WTC11 (cell line): ENCODE measurements at regions not wholly inside any gene's neighbourhood (a gene's known extent, or its start where the extent isn't known, plus 50 kb on each side); places are given as distances from the start of the nearest gene placed in this dataset.
A peak's percentile ranks its signal among the peaks of the same experiment; 100 is the strongest.

Experiments
- ATAC-seq: fragments of 200-7000 bp; cut with Tn5 transposase; 2 replicates; pipeline ENCODE4 v1.10.0; 2021; ENCODE audit warnings: mild to moderate bottlenecking, moderate library complexity
- CTCF ChIA-PET: fragments of 300-600 bp; sonication (Branson Sonifier 250); formaldehyde crosslinking; loops from one replicate; lab custom pipeline; 2021; ENCODE audit warnings: antibody characterized with exemption; lab: Charles Lee
- POLR2A ChIA-PET: fragments of 350-600 bp; sonication (Branson Sonifier 250); formaldehyde crosslinking; loops from one replicate; lab custom pipeline; 2021; ENCODE audit warnings: antibody characterized with exemption; lab: Charles Lee
- DNase-seq: peaks from one replicate; pipeline ENCODE4 v3.0.0; 2021; ENCODE audit warnings: low spot score
- H3K27ac Mint-ChIP-seq: 2 replicates; pipeline ENCODE4 v1.8.0; 2021; ENCODE audit warnings: mixed read lengths
- H3K27me3 Mint-ChIP-seq: 2 replicates; pipeline ENCODE4 v1.8.0; 2021; ENCODE audit warnings: low read depth, mild to moderate bottlenecking, moderate library complexity, mixed read lengths
- H3K36me3 Mint-ChIP-seq: 2 replicates; pipeline ENCODE4 v1.8.0; 2021; ENCODE audit warnings: mixed read lengths
- H3K4me1 Mint-ChIP-seq: 2 replicates; pipeline ENCODE4 v1.8.0; 2022; ENCODE audit warnings: mixed read lengths
- H3K4me3 Mint-ChIP-seq: 2 replicates; pipeline ENCODE4 v1.8.0; 2021; ENCODE audit warnings: mild to moderate bottlenecking, moderate library complexity, mixed read lengths
- H3K9me3 Mint-ChIP-seq: 2 replicates; pipeline ENCODE4 v1.8.0; 2021; ENCODE audit warnings: mixed read lengths
- AFF4 ChIP-seq: sonication (generic); formaldehyde crosslinking; IDR thresholded peaks from 2 replicates; pipeline ENCODE4 v1.8.1; 2023; ENCODE audit warnings: mild to moderate bottlenecking, missing genetic modification reagents, borderline replicate concordance
- CREB1 ChIP-seq: sonication (generic); formaldehyde crosslinking; IDR thresholded peaks from 2 replicates; pipeline ENCODE4 v1.8.0; 2023; ENCODE audit warnings: mild to moderate bottlenecking, missing genetic modification reagents
- GABPB1 ChIP-seq: sonication (generic); formaldehyde crosslinking; IDR thresholded peaks from 2 replicates; pipeline ENCODE4 v1.8.1; 2023; ENCODE audit warnings: mild to moderate bottlenecking, missing genetic modification reagents
- GRHL2 ChIP-seq: fragments of 250-450 bp; sonication (Bioruptor Pico); IDR thresholded peaks from 2 replicates; pipeline ENCODE4 v1.8.0; 2022; ENCODE audit warnings: mild to moderate bottlenecking, moderate library complexity; ENCODE audit not compliant: insufficient replicate concordance, severe bottlenecking
- GTF2I ChIP-seq: fragments of 250-450 bp; sonication (Bioruptor Pico); conservative IDR thresholded peaks from 2 replicates; pipeline ENCODE4 v1.4.0; 2021; ENCODE audit warnings: mild to moderate bottlenecking
- IRF1 ChIP-seq: sonication (generic); formaldehyde crosslinking; IDR thresholded peaks from 2 replicates; pipeline ENCODE4 v1.8.0; 2023; ENCODE audit warnings: missing genetic modification reagents
- MYBL2 ChIP-seq: sonication (generic); formaldehyde crosslinking; IDR thresholded peaks from 2 replicates; pipeline ENCODE4 v1.8.1; 2023; ENCODE audit warnings: mild to moderate bottlenecking, moderate library complexity, missing genetic modification reagents
- NFE2L1 ChIP-seq: sonication (generic); formaldehyde crosslinking; IDR thresholded peaks from 2 replicates; pipeline ENCODE4 v1.8.1; 2023; ENCODE audit warnings: missing genetic modification reagents
- NFYB ChIP-seq: sonication (generic); formaldehyde crosslinking; conservative IDR thresholded peaks from 2 replicates; pipeline ENCODE4 v1.8.0; 2022; ENCODE audit warnings: low read depth, missing genetic modification reagents
- OVOL2 ChIP-seq: fragments of 250-450 bp; sonication (Bioruptor Pico); IDR thresholded peaks from 2 replicates; pipeline ENCODE4 v1.9.0; 2021; ENCODE audit warnings: mild to moderate bottlenecking, borderline replicate concordance
- PREB ChIP-seq: sonication (generic); formaldehyde crosslinking; IDR thresholded peaks from 2 replicates; pipeline ENCODE4 v1.8.1; 2022; ENCODE audit warnings: mild to moderate bottlenecking, missing genetic modification reagents, moderate library complexity, borderline replicate concordance
- RELA ChIP-seq: sonication (generic); formaldehyde crosslinking; IDR thresholded peaks from 2 replicates; pipeline ENCODE4 v1.8.1; 2022; ENCODE audit warnings: missing genetic modification reagents, mild to moderate bottlenecking, borderline replicate concordance
- SMAD3 ChIP-seq: sonication (generic); formaldehyde crosslinking; IDR thresholded peaks from 2 replicates; pipeline ENCODE4 v1.8.0; 2022; ENCODE audit warnings: missing genetic modification reagents, mild to moderate bottlenecking, borderline replicate concordance
- SP1 ChIP-seq: sonication (generic); formaldehyde crosslinking; conservative IDR thresholded peaks from 2 replicates; pipeline ENCODE4 v1.8.1; 2022; ENCODE audit warnings: missing genetic modification reagents
- TEAD4 ChIP-seq: sonication (generic); formaldehyde crosslinking; IDR thresholded peaks from 2 replicates; pipeline ENCODE4 v1.8.0; 2022; ENCODE audit warnings: mild to moderate bottlenecking, missing genetic modification reagents
- ZBTB21 ChIP-seq: sonication (generic); formaldehyde crosslinking; IDR thresholded peaks from 2 replicates; pipeline ENCODE4 v1.8.1; 2023; ENCODE audit warnings: mild to moderate bottlenecking, missing genetic modification reagents, borderline replicate concordance
- ZBTB43 ChIP-seq: sonication (generic); formaldehyde crosslinking; IDR thresholded peaks from 2 replicates; pipeline ENCODE4 v1.8.1; 2023; ENCODE audit warnings: mild to moderate bottlenecking, missing genetic modification reagents
- ZMAT4 ChIP-seq: fragments of 250-450 bp; sonication (Bioruptor Pico); IDR thresholded peaks from 2 replicates; pipeline ENCODE4 v1.9.0; 2021; ENCODE audit warnings: mild to moderate bottlenecking
- ZNF232 ChIP-seq: sonication (generic); formaldehyde crosslinking; IDR thresholded peaks from 2 replicates; pipeline ENCODE4 v1.8.0; 2022; ENCODE audit warnings: mild to moderate bottlenecking, missing genetic modification reagents
- ZNF263 ChIP-seq: sonication (generic); formaldehyde crosslinking; IDR thresholded peaks from 2 replicates; pipeline ENCODE4 v1.8.1; 2022; ENCODE audit warnings: low read depth, mild to moderate bottlenecking, moderate library complexity, missing genetic modification reagents
- TF ChIP-seq, protein P1 (sequence below): fragments of 250-450 bp; sonication (Bioruptor Pico); IDR thresholded peaks from 2 replicates; pipeline ENCODE4 v2.1.2; 2022; ENCODE audit warnings: mild to moderate bottlenecking, moderate library complexity
- TF ChIP-seq, protein P2 (sequence below): sonication (generic); formaldehyde crosslinking; IDR thresholded peaks from 2 replicates; pipeline ENCODE4 v1.8.0; 2022; ENCODE audit warnings: mild to moderate bottlenecking, missing genetic modification reagents
- TF ChIP-seq, protein P3 (sequence below): sonication (generic); formaldehyde crosslinking; IDR thresholded peaks from 2 replicates; pipeline ENCODE4 v1.8.1; 2022; ENCODE audit warnings: low read depth, mild to moderate bottlenecking, moderate library complexity, missing genetic modification reagents, borderline replicate concordance

- ATAC-seq (no peak), DNase-seq (no peak)
- Mint-ChIP-seq H3K27me3 (no peaks in the 10 kb centered on the region), H3K9me3 (peaks cover 12% of the 10 kb centered on the region), H3K27ac (peak overlapping the region; percentile 83), H3K4me1 (peaks cover 69% of the 10 kb centered on the region), H3K4me3 (no peak overlapping the region), H3K36me3 (peaks cover 13% of the 10 kb centered on the region)
- TF ChIP-seq NFE2L1 (CRISPR knock-in tag) (no peak), NFYB (CRISPR knock-in tag) (no peak), ZNF263 (CRISPR knock-in tag) (no peak), ZMAT4 (CRISPR knock-in tag) (no peak), GRHL2 (no peak), RELA (CRISPR knock-in tag) (no peak), OVOL2 (CRISPR knock-in tag) (no peak), MYBL2 (CRISPR knock-in tag) (no peak), CREB1 (CRISPR knock-in tag) (no peak), ZBTB21 (no peak), IRF1 (no peak), TEAD4 (CRISPR knock-in tag) (no peak), ZNF232 (CRISPR knock-in tag) (no peak), GTF2I (CRISPR knock-in tag) (no peak), SP1 (CRISPR knock-in tag) (no peak), GABPB1 (CRISPR knock-in tag) (no peak)
- TF ChIP-seq, protein P1, sequence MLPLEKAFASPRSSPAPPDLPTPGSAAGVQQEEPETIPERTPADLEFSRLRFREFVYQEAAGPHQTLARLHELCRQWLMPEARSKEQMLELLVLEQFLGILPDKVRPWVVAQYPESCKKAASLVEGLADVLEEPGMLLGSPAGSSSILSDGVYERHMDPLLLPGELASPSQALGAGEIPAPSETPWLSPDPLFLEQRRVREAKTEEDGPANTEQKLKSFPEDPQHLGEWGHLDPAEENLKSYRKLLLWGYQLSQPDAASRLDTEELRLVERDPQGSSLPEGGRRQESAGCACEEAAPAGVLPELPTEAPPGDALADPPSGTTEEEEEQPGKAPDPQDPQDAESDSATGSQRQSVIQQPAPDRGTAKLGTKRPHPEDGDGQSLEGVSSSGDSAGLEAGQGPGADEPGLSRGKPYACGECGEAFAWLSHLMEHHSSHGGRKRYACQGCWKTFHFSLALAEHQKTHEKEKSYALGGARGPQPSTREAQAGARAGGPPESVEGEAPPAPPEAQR (CRISPR knock-in tag) = no peak
- TF ChIP-seq, protein P2, sequence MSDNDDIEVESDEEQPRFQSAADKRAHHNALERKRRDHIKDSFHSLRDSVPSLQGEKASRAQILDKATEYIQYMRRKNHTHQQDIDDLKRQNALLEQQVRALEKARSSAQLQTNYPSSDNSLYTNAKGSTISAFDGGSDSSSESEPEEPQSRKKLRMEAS (CRISPR knock-in tag) = no peak
- CTCF ChIA-PET = interaction anchor here (1.6 kb wide), 1 partner anchor 208 kb away, joined by 5 read pairs; no protein-coding TSS in a partner anchor
- POLR2A ChIA-PET = no interaction called here
Measured at GRCh38 chr16:51389881-51390280, 238.8 kb upstream of the SALL1 start.

DNA sequence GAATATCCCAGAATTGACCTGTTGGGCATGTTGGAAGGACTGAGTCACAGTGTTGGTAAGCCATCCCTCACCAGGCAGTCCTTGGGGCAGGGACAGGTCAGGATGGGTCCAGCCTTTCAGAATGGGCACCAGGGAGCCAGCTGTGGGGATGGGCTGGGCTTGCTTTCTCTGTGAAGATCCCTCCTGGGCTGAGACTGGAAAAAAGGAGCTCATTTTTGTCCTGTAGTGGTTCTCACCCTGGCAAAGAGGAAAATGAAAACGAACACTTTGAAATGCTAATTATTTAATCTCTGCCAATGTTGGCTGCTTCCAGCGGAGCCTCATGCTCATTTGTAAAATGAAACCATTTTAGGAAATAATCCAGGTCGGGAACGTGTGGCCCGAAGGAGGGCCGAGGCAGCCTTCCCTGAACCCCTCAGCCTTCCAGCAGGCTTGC lies 237.5 kb upstream of the SALL1 start:
- CTCF ChIA-PET = no interaction called here
- H3K4me1 Mint-ChIP-seq = peaks cover 72% of the 10 kb centered on the region
- ATAC-seq (no peak), DNase-seq (no peak)
- H3K27me3 Mint-ChIP-seq = no peaks in the 10 kb centered on the region
- no peak overlapping the region for H3K27ac Mint-ChIP-seq
- POLR2A ChIA-PET = no interaction called here
- H3K36me3 Mint-ChIP-seq = peaks cover 13% of the 10 kb centered on the region
- peaks cover 12% of the 10 kb centered on the region for H3K9me3 Mint-ChIP-seq
- no peak overlapping the region for H3K4me3 Mint-ChIP-seq
- TF ChIP-seq ZBTB43 (CRISPR knock-in tag) (no peak), PREB (CRISPR knock-in tag) (no peak), AFF4 (CRISPR knock-in tag) (no peak), SMAD3 (no peak), OVOL2 (CRISPR knock-in tag) (no peak), CREB1 (CRISPR knock-in tag) (no peak), ZNF232 (CRISPR knock-in tag) (no peak), ZMAT4 (CRISPR knock-in tag) (no peak)
- TF ChIP-seq, protein P3, sequence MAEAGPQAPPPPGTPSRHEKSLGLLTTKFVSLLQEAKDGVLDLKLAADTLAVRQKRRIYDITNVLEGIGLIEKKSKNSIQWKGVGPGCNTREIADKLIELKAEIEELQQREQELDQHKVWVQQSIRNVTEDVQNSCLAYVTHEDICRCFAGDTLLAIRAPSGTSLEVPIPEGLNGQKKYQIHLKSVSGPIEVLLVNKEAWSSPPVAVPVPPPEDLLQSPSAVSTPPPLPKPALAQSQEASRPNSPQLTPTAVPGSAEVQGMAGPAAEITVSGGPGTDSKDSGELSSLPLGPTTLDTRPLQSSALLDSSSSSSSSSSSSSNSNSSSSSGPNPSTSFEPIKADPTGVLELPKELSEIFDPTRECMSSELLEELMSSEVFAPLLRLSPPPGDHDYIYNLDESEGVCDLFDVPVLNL (CRISPR knock-in tag) = no peak
